Skeletal muscle tissue (tissue), 3 donors: ENCODE measurements at regions not wholly inside any gene's neighbourhood (a gene's known extent, or its start where the extent isn't known, plus 50 kb on each side); places are given as distances from the start of the nearest gene placed in this dataset.

ENCODE experiments used
- H3K27ac ChIP-seq: one replicate; pipeline ENCODE4 v1.7.0; 2013; ENCODE audit warnings: mild to moderate bottlenecking, low read depth, low read length, inconsistent platforms
- H3K27me3 ChIP-seq, 3 donors: one replicate each; pipeline ENCODE4 v1.7.0; 2013; ENCODE audit warnings: low read length in 3 of 3; ENCODE audit not compliant: control insufficient read depth in 3 of 3, insufficient read depth in 3 of 3
- H3K36me3 ChIP-seq, 3 donors: one replicate each; pipeline ENCODE4 v1.7.0; 2013; ENCODE audit warnings: low read length in 3 of 3; ENCODE audit not compliant: control insufficient read depth in 3 of 3, insufficient read depth in 3 of 3
- H3K4me1 ChIP-seq, 3 donors: one replicate each; pipeline ENCODE4 v1.7.0; 2013; ENCODE audit warnings: low read length in 3 of 3, mild to moderate bottlenecking in 3 of 3; ENCODE audit not compliant: control insufficient read depth in 3 of 3, insufficient read depth in 3 of 3
- H3K4me3 ChIP-seq, 3 donors: one replicate each; pipeline ENCODE4 v1.7.0; 2013; ENCODE audit warnings: low read length in 3 of 3
- H3K9ac ChIP-seq, 3 donors: one replicate each; pipeline ENCODE4 v1.7.0; 2013; ENCODE audit warnings: low read length in 3 of 3, mild to moderate bottlenecking in 3 of 3, moderate library complexity in 2 of 3, low read depth in 1 of 3
- H3K9me3 ChIP-seq, 3 donors: one replicate each; pipeline ENCODE4 v1.7.0; 2013; ENCODE audit warnings: low read length in 3 of 3; ENCODE audit not compliant: control insufficient read depth in 3 of 3
- donor health status: Osteomylitis.

- Histone ChIP-seq H3K9me3 (no peaks in the 10 kb centered on the region), H3K9ac (no peak overlapping the region), H3K27ac (no peak overlapping the region)
These were observed 377.1 kb upstream of the HS6ST1 start for GRCh38 chr2:128695646-128696220.

GRCh38 chr2:128696421-128696820 is 377.8 kb upstream of the HS6ST1 start:
- Histone ChIP-seq H3K4me3 (no peak overlapping the region), H3K27ac (no peak overlapping the region), H3K27me3 (peaks cover 0 to 9% (median 0%) of the 10 kb centered on the region in 3 donors), H3K9ac (no peak overlapping the region), H3K4me1 (peaks cover 0 to 6% (median 3%) of the 10 kb centered on the region in 3 donors), H3K9me3 (no peaks in the 10 kb centered on the region), H3K36me3 (no peaks in the 10 kb centered on the region)

More at GRCh38 chr2:128695646-128696220, 377.1 kb upstream of the HS6ST1 start:
- Histone ChIP-seq H3K27me3 (peaks cover 0 to 9% (median 0%) of the 10 kb centered on the region in 3 donors), H3K4me1 (peaks cover 0 to 6% (median 3%) of the 10 kb centered on the region in 3 donors), H3K4me3 (no peak overlapping the region), H3K36me3 (no peaks in the 10 kb centered on the region)

GRCh38 chr2:128701418-128701817 is 382.8 kb upstream of the HS6ST1 start:
- H3K36me3 ChIP-seq = no peaks in the 10 kb centered on the region
- H3K27me3 ChIP-seq = peaks cover 0 to 2% (median 0%) of the 10 kb centered on the region in 3 donors
- peaks cover 0 to 3% (median 0%) of the 10 kb centered on the region in 3 donors for H3K9me3 ChIP-seq
- no peak overlapping the region for H3K27ac ChIP-seq
- no peak overlapping the region for H3K4me3 ChIP-seq
- H3K9ac ChIP-seq = no peak overlapping the region
- no peaks in the 10 kb centered on the region for H3K4me1 ChIP-seq

- Histone ChIP-seq H3K4me3 (no peak overlapping the region), H3K9ac (no peak overlapping the region), H3K36me3 (no peaks in the 10 kb centered on the region), H3K27ac (no peak overlapping the region), H3K4me1 (no peaks in the 10 kb centered on the region), H3K27me3 (no peaks in the 10 kb centered on the region), H3K9me3 (peaks cover 0 to 8% (median 2%) of the 10 kb centered on the region in 3 donors)
These were observed 383.9 kb upstream of the HS6ST1 start for GRCh38 chr2:128702616-128703015.

- Histone ChIP-seq H3K27ac (no peak overlapping the region), H3K9ac (no peak overlapping the region), H3K4me1 (no peaks in the 10 kb centered on the region), H3K36me3 (no peaks in the 10 kb centered on the region), H3K9me3 (peaks cover 4 to 15% (median 4%) of the 10 kb centered on the region in 3 donors), H3K27me3 (no peaks in the 10 kb centered on the region), H3K4me3 (no peak overlapping the region)
These were observed 389.6 kb upstream of the HS6ST1 start for GRCh38 chr2:128708106-128708816.

- H3K4me1 ChIP-seq = no peaks in the 10 kb centered on the region
- H3K36me3 ChIP-seq = no peaks in the 10 kb centered on the region
- no peak overlapping the region for H3K9ac ChIP-seq
- H3K27ac ChIP-seq = no peak overlapping the region
- no peak overlapping the region for H3K4me3 ChIP-seq
- H3K27me3 ChIP-seq = peaks cover 0 to 8% (median 7%) of the 10 kb centered on the region in 3 donors
- peaks cover 4 to 12% (median 4%) of the 10 kb centered on the region in 3 donors for H3K9me3 ChIP-seq
These were observed 391.6 kb upstream of the HS6ST1 start for GRCh38 chr2:128710242-128710641.

GRCh38 chr2:128710729-128711128 is 392.1 kb upstream of the HS6ST1 start:
- Histone ChIP-seq H3K4me3 (no peak overlapping the region), H3K27me3 (peaks cover 0 to 13% (median 12%) of the 10 kb centered on the region in 3 donors), H3K9ac (no peak overlapping the region), H3K4me1 (no peaks in the 10 kb centered on the region), H3K9me3 (peaks cover 4 to 12% (median 4%) of the 10 kb centered on the region in 3 donors), H3K27ac (no peak overlapping the region), H3K36me3 (no peaks in the 10 kb centered on the region)

GRCh38 chr2:128714285-128714684 is 395.6 kb upstream of the HS6ST1 start:
- Histone ChIP-seq H3K27ac (no peak overlapping the region), H3K27me3 (peaks cover 5 to 25% (median 23%) of the 10 kb centered on the region in 3 donors), H3K36me3 (no peaks in the 10 kb centered on the region), H3K4me1 (no peaks in the 10 kb centered on the region), H3K4me3 (no peak overlapping the region), H3K9me3 (no peaks in the 10 kb centered on the region), H3K9ac (no peak overlapping the region)

- no peak overlapping the region for H3K9ac ChIP-seq
- H3K27me3 ChIP-seq = peaks cover 5 to 25% (median 23%) of the 10 kb centered on the region in 3 donors
- no peaks in the 10 kb centered on the region for H3K9me3 ChIP-seq
- H3K36me3 ChIP-seq = no peaks in the 10 kb centered on the region
- H3K27ac ChIP-seq = no peak overlapping the region
- H3K4me3 ChIP-seq = no peak overlapping the region
- H3K4me1 ChIP-seq = no peaks in the 10 kb centered on the region
These were observed 396.2 kb upstream of the HS6ST1 start for GRCh38 chr2:128714851-128715312.

GRCh38 chr2:128715360-128715759 is 396.7 kb upstream of the HS6ST1 start:
- Histone ChIP-seq H3K4me1 (no peaks in the 10 kb centered on the region), H3K9ac (no peak overlapping the region), H3K4me3 (no peak overlapping the region), H3K27ac (no peak overlapping the region), H3K27me3 (peaks cover 5 to 25% (median 23%) of the 10 kb centered on the region in 3 donors), H3K36me3 (no peaks in the 10 kb centered on the region), H3K9me3 (no peaks in the 10 kb centered on the region)
